K562 (cell line): ENCODE measurements at regions not wholly inside any gene's neighbourhood (a gene's known extent, or its start where the extent isn't known, plus 50 kb on each side); places are given as distances from the start of the nearest gene placed in this dataset.

Experiments
- ATAC-seq: fragments of 200-7000 bp; cut with Tn5 transposase; 3 replicates; pipeline ENCODE4 v1.9.1; 2020; ENCODE audit warnings: moderate library complexity
- BruUV-seq: library from RNA; stranded (reverse); fragments of 400-500 nt; replicated peaks from 2 replicates; lab custom pipeline; 2021; lab: Mats Ljungman, UMichigan
- CTCF ChIA-PET: fragments of 300-600 bp; formaldehyde crosslinking; extraction: SDS; loops from one replicate; lab custom pipeline; 2021; ENCODE audit warnings: low intra/inter-chr PET ratio; lab: Yijun Ruan, JAX
- POLR2A ChIA-PET: fragments of 300-600, 350-650 bp; sonication (Branson Sonifier 250); formaldehyde crosslinking; extraction: SDS; loops from one replicate; lab custom pipeline; 2021; ENCODE audit warnings: antibody characterized with exemption, inconsistent platforms; lab: Yijun Ruan, JAX
- DNase-seq, 4 experiments: peaks; one replicate each; pipeline versions ENCODE4 v3.0.0 to v3.0.0-alpha.2; 2011 to 2018; ENCODE audit warnings: low spot score in 3 of 4, mixed read lengths in 3 of 4; ENCODE audit errors: extremely low read depth in 1 of 4
- FAIRE-seq: peaks from 2 replicates; lab custom pipeline; 2011; peaks lifted over from hg19 to GRCh38; lab: Jason Lieb, UNC
- H2AFZ ChIP-seq: 2 replicates; pipeline ENCODE4 v1.6.0; 2011; ENCODE audit warnings: low read depth, low read length, control low read depth, inconsistent platforms
- H3K27ac ChIP-seq: fragments of 200-600 bp; 3 replicates; pipeline ENCODE4 v1.8.0; 2011; ENCODE audit warnings: low read depth, mild to moderate bottlenecking, control low read depth, inconsistent platforms, low read length, moderate library complexity, mixed read lengths; ENCODE audit errors: extremely low read depth
- H3K27me3 ChIP-seq, 2 experiments: fragments of 300-600 bp in 1 of 2; 2 replicates in 1 of 2; 3 replicates in 1 of 2; pipeline versions ENCODE4 v1.6.0 to v1.8.0; 2011; ENCODE audit warnings: inconsistent platforms in 2 of 2, low read length in 2 of 2, mild to moderate bottlenecking in 1 of 2, mixed read lengths in 1 of 2, moderate library complexity in 1 of 2; ENCODE audit not compliant: control insufficient read depth in 2 of 2, insufficient read depth in 2 of 2
- H3K36me3 ChIP-seq: fragments of 300-600 bp; 3 replicates; pipeline ENCODE4 v1.8.0; 2011; ENCODE audit warnings: mild to moderate bottlenecking, low read length, inconsistent platforms; ENCODE audit not compliant: control insufficient read depth, insufficient read depth
- H3K4me1 ChIP-seq, 2 experiments: fragments of 200-600 bp in 1 of 2; replicated peaks in 1 of 2; 2 replicates in 1 of 2; 3 replicates in 1 of 2; pipeline versions ENCODE4 v1.5.1 to v1.8.0; 2011; ENCODE audit warnings: inconsistent platforms in 2 of 2, low read length in 2 of 2, mild to moderate bottlenecking in 1 of 2, mixed read lengths in 1 of 2, moderate library complexity in 1 of 2; ENCODE audit not compliant: control insufficient read depth in 2 of 2, insufficient read depth in 2 of 2
- H3K4me2 ChIP-seq: 2 replicates; pipeline ENCODE4 v1.6.1; 2011; ENCODE audit warnings: low read length, control low read depth, inconsistent platforms, mixed read lengths; ENCODE audit not compliant: insufficient read depth
- H3K4me3 ChIP-seq: fragments of 200-600 bp; sonication (generic), shearing (Covaris generic); 2 replicates; pipeline ENCODE4 v1.5.1; 2016; ENCODE audit warnings: control low read depth, inconsistent platforms
- H3K79me2 ChIP-seq: fragments of 200-600 bp; 3 replicates; pipeline ENCODE4 v1.8.0; 2011; ENCODE audit warnings: low read length, inconsistent platforms; ENCODE audit not compliant: control insufficient read depth, insufficient read depth
- H3K9ac ChIP-seq, 2 experiments: 2 replicates each; pipeline versions ENCODE4 v1.6.0 to v1.6.1; 2011; ENCODE audit warnings: low read depth in 2 of 2, low read length in 2 of 2, control low read depth in 1 of 2, inconsistent platforms in 1 of 2, mild to moderate bottlenecking in 1 of 2, mixed read lengths in 1 of 2; ENCODE audit not compliant: insufficient read depth in 1 of 2
- H3K9me1 ChIP-seq: one replicate; pipeline ENCODE4 v1.6.0; 2011; ENCODE audit warnings: inconsistent platforms, mild to moderate bottlenecking, low read length, moderate library complexity; ENCODE audit not compliant: control insufficient read depth, insufficient read depth
- H3K9me3 ChIP-seq: replicated peaks from 2 replicates; pipeline ENCODE4 v1.5.1; 2011; ENCODE audit warnings: low read depth, low read length, inconsistent platforms; ENCODE audit not compliant: control insufficient read depth, insufficient read depth
- H4K20me1 ChIP-seq: replicated peaks from 2 replicates; pipeline ENCODE4 v1.6.1; 2011; ENCODE audit warnings: low read length, inconsistent platforms, mixed read lengths; ENCODE audit not compliant: control insufficient read depth, insufficient read depth
- C11orf30 ChIP-seq: fragments of 450-650 bp; IDR thresholded peaks from 2 replicates; pipeline ENCODE4 v1.6.1; 2016; ENCODE audit warnings: low read depth, mild to moderate bottlenecking
- MAFF ChIP-seq: IDR thresholded peaks from 2 replicates; pipeline ENCODE4 v1.6.1; 2012; ENCODE audit warnings: low read length, improper control_type of control experiment
- MAFK ChIP-seq: IDR thresholded peaks from 2 replicates; pipeline ENCODE4 v1.6.1; 2011; ENCODE audit warnings: low read length, improper control_type of control experiment
- ZNF316 ChIP-seq: fragments of 450-650 bp; IDR thresholded peaks from 2 replicates; pipeline ENCODE4 v1.6.1; 2016
- WGBS: fragments of 100-300 bp; shearing (Covaris generic); methylation state at CpG from one replicate; pipeline ENCODE4 v1.1.6; 2016; ENCODE audit warnings: low coverage, mixed read lengths; ENCODE audit not compliant: insufficient coverage; ENCODE audit errors: missing lambda C conversion rate; 5-methylcytosine and 5-hydroxymethylcytosine counted together
- in situ Hi-C: fragments of 300-500 bp; cut with MboI; formaldehyde crosslinking; loops from 4 replicates; pipeline ENCODE4 v1.15.0; 2018; ENCODE audit warnings: inconsistent platforms, mixed read lengths
- intact Hi-C: fragments of 100-400 bp; cut with micrococcal nuclease; formaldehyde crosslinking; loops from 2 replicates; pipeline ENCODE4 v1.14.2; 2022
- TF ChIP-seq, protein P1 (sequence below): IDR thresholded peaks from 2 replicates; pipeline ENCODE4 v1.6.1; 2016; ENCODE audit warnings: missing genetic modification characterization, missing compliant biosample characterization
- TF ChIP-seq, protein P2 (sequence below), 2 experiments: fragments of 450-650 bp; IDR thresholded peaks; 2 replicates each; pipeline ENCODE4 v1.6.1; 2016

DNA sequence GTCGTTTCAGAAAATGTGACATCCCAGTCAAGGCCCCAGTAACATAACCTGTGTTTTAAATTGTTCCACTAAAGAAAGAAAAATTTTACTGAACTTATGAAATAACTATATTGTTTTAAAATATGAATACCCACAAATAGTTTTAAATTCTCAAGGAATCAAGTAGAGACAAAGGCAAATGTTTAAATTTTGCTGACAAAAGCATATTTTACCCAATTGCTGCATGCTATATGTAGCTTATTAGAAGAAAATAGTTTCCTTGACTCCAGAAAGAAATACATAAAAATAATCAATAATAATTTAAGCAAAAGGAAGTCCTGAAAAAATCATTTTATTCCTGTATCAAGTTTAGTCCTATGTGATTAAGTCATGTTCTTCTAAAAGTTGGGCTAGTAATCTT, 481.3 kb upstream of the ADGRL3 start:
- H3K36me3 ChIP-seq: no peaks in the 10 kb centered on the region
- no peaks in the 10 kb centered on the region for H4K20me1 ChIP-seq
- no peaks in the 10 kb centered on the region for H3K27me3 ChIP-seq
- in situ Hi-C loops: no loop called here
- no peak overlapping the region for H3K4me2 ChIP-seq
- no TSS peak for BruUV-seq
- H3K9me1 ChIP-seq: no peaks in the 10 kb centered on the region
- CTCF ChIA-PET: no interaction called here
- TF ChIP-seq, protein P1, sequence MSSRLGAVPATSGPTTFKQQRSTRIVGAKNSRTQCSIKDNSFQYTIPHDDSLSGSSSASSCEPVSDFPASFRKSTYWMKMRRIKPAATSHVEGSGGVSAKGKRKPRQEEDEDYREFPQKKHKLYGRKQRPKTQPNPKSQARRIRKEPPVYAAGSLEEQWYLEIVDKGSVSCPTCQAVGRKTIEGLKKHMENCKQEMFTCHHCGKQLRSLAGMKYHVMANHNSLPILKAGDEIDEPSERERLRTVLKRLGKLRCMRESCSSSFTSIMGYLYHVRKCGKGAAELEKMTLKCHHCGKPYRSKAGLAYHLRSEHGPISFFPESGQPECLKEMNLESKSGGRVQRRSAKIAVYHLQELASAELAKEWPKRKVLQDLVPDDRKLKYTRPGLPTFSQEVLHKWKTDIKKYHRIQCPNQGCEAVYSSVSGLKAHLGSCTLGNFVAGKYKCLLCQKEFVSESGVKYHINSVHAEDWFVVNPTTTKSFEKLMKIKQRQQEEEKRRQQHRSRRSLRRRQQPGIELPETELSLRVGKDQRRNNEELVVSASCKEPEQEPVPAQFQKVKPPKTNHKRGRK (tag): no peak
- TF ChIP-seq MAFF (peak; percentile 53; the same call in 1 of the 2 replicates), C11orf30 (peak; percentile 26; the same call in 1 of the 2 replicates), ZNF316 (peak; percentile 44; the same call in 1 of the 2 replicates), MAFK (peak; percentile 76)
- TF ChIP-seq, protein P2, sequence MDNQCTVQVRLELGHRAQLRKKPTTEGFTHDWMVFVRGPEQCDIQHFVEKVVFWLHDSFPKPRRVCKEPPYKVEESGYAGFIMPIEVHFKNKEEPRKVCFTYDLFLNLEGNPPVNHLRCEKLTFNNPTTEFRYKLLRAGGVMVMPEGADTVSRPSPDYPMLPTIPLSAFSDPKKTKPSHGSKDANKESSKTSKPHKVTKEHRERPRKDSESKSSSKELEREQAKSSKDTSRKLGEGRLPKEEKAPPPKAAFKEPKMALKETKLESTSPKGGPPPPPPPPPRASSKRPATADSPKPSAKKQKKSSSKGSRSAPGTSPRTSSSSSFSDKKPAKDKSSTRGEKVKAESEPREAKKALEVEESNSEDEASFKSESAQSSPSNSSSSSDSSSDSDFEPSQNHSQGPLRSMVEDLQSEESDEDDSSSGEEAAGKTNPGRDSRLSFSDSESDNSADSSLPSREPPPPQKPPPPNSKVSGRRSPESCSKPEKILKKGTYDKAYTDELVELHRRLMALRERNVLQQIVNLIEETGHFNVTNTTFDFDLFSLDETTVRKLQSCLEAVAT (IDR thresholded peaks at IDR 0.05): no peak
- TF ChIP-seq, all 486 proteins: peak for 4
- H3K79me2 ChIP-seq: no peaks in the 10 kb centered on the region
- H3K9me3 ChIP-seq: no peaks in the 10 kb centered on the region
- no peak overlapping the region for H3K4me3 ChIP-seq
- no peak overlapping the region for H3K27ac ChIP-seq
- WGBS: 0% methylated on average over 1 of the region's 1 CpG
- DNase-seq: no peak
- no peaks in the 10 kb centered on the region for H3K4me1 ChIP-seq
- no peak overlapping the region for H3K9ac ChIP-seq
- ATAC-seq: no peak
- POLR2A ChIA-PET: interaction anchor here (0.6 kb wide), 1 partner anchor 543 kb away, joined by 3 read pairs; no protein-coding TSS in a partner anchor
- H2AFZ ChIP-seq: no peak overlapping the region
- FAIRE-seq: no peak
- intact Hi-C loops: no loop called here
